HCT116 (cell line): ENCODE measurements at regions not wholly inside any gene's neighbourhood (a gene's known extent, or its start where the extent isn't known, plus 50 kb on each side); places are given as distances from the start of the nearest gene placed in this dataset.

ENCODE experiments used
- ATAC-seq: fragments of 200-7000 bp; cut with Tn5 transposase; 2 replicates; pipeline ENCODE4 v1.9.1; 2020; ENCODE audit warnings: mild to moderate bottlenecking, moderate library complexity
- BruUV-seq: library from RNA; stranded (reverse); fragments of 400-500 nt; replicated peaks from 2 replicates; lab custom pipeline; 2021; lab: Mats Ljungman, UMichigan
- CTCF ChIA-PET: fragments of 300-600 bp; sonication (Branson Sonifier 250); formaldehyde crosslinking; loops from one replicate; lab custom pipeline; 2021; ENCODE audit warnings: antibody characterized with exemption; lab: Charles Lee
- POLR2A ChIA-PET: fragments of 300-600, 350-600 bp; sonication (Branson Sonifier 250); formaldehyde crosslinking; loops from one replicate; lab custom pipeline; 2021; ENCODE audit warnings: antibody characterized with exemption; lab: Charles Lee
- RAD21 ChIA-PET, 2 experiments: fragments of 300-600 bp; sonication (Branson Sonifier 250); formaldehyde crosslinking; loops; one replicate each; lab custom pipeline; 2023; ENCODE audit warnings: low total read pairs in 2 of 2; ENCODE audit not compliant: uncharacterized antibody in 2 of 2, unreplicated experiment in 2 of 2, low non-redundant PET in 1 of 2; lab: Charles Lee
- DNase-seq: peaks from one replicate; pipeline ENCODE4 v3.0.0-alpha.2; 2010; ENCODE audit warnings: low read depth, low spot score
- H2AFZ ChIP-seq: fragments of 200-600 bp; shearing (Covaris generic), sonication (generic); 2 replicates; pipeline ENCODE4 v1.6.1; 2017; ENCODE audit warnings: low read depth, mixed run types, mixed read lengths, antibody characterized with exemption, low read length; ENCODE audit not compliant: poor library complexity, severe bottlenecking
- H3K27ac ChIP-seq: 2 replicates; pipeline ENCODE4 v1.5.1; 2012; ENCODE audit warnings: low read depth, low read length
- H3K27me3 ChIP-seq: fragments of 200-600 bp; sonication (generic); 2 replicates; pipeline ENCODE4 v1.6.1; 2016; ENCODE audit warnings: mixed run types, low read length, mixed read lengths; ENCODE audit not compliant: insufficient read depth
- H3K36me3 ChIP-seq, 2 experiments: fragments of 200-500 bp in 1 of 2; fragments of 200-600 bp in 1 of 2; sonication (Bioruptor generic) in 1 of 2; sonication (generic) in 1 of 2; 2 replicates each; pipeline versions ENCODE4 v1.5.1 to v1.6.1; 2014 to 2016; ENCODE audit warnings: low read length in 2 of 2, inconsistent platforms in 1 of 2, mixed read lengths in 1 of 2, mixed run types in 1 of 2; ENCODE audit not compliant: insufficient read depth in 2 of 2, control insufficient read depth in 1 of 2
- H3K4me1 ChIP-seq, 2 experiments: fragments of 200-600 bp in 1 of 2; sonication (generic) in 1 of 2; 2 replicates each; pipeline versions ENCODE4 v1.5.1 to v1.6.1; 2012 to 2017; ENCODE audit warnings: low read length in 2 of 2, inconsistent platforms in 1 of 2, mild to moderate bottlenecking in 1 of 2, mixed read lengths in 1 of 2, mixed run types in 1 of 2, moderate library complexity in 1 of 2; ENCODE audit not compliant: insufficient read depth in 2 of 2, control insufficient read depth in 1 of 2
- H3K4me2 ChIP-seq: fragments of 200-600 bp; sonication (generic); 2 replicates; pipeline ENCODE4 v1.6.1; 2017; ENCODE audit warnings: mixed run types, low read length, mixed read lengths
- H3K4me3 ChIP-seq, 2 experiments: fragments of 200-600 bp in 1 of 2; sonication (generic) in 1 of 2; replicated peaks in 1 of 2; 2 replicates each; pipeline ENCODE4 v1.5.1; 2011 to 2016; ENCODE audit warnings: low read length in 2 of 2, control low read depth in 1 of 2, low read depth in 1 of 2, mild to moderate bottlenecking in 1 of 2, mixed read lengths in 1 of 2, mixed run types in 1 of 2
- H3K79me2 ChIP-seq: fragments of 200-600 bp; sonication (generic); 2 replicates; pipeline ENCODE4 v1.6.1; 2017; ENCODE audit warnings: mild to moderate bottlenecking, mixed run types, low read length, moderate library complexity, mixed read lengths; ENCODE audit not compliant: insufficient read depth
- H3K9ac ChIP-seq: fragments of 200-600 bp; sonication (generic); 2 replicates; pipeline ENCODE4 v1.6.1; 2016; ENCODE audit warnings: low read length, mixed read lengths
- H3K9me2 ChIP-seq: fragments of 200-600 bp; sonication (generic), shearing (Covaris generic); 2 replicates; pipeline ENCODE4 v1.6.1; 2017; ENCODE audit warnings: mixed run types, mild to moderate bottlenecking, moderate library complexity; ENCODE audit not compliant: insufficient read depth
- H3K9me3 ChIP-seq, 2 experiments: fragments of 200-500 bp in 1 of 2; fragments of 200-600 bp in 1 of 2; sonication (Bioruptor generic) in 1 of 2; sonication (generic) in 1 of 2; 2 replicates each; pipeline ENCODE4 v1.6.1; 2014 to 2017; ENCODE audit warnings: low read length in 2 of 2, mixed read lengths in 2 of 2, inconsistent platforms in 1 of 2, low read depth in 1 of 2, mild to moderate bottlenecking in 1 of 2, mixed run types in 1 of 2, moderate library complexity in 1 of 2; ENCODE audit not compliant: control insufficient read depth in 1 of 2, insufficient read depth in 1 of 2
- H4K20me1 ChIP-seq: fragments of 200-600 bp; sonication (generic), shearing (Covaris generic); 2 replicates; pipeline ENCODE4 v1.6.1; 2017; ENCODE audit warnings: mixed run types, mild to moderate bottlenecking, moderate library complexity; ENCODE audit not compliant: insufficient read depth
- CBX3 ChIP-seq: IDR thresholded peaks from 2 replicates; pipeline ENCODE4 v1.6.1; 2012; ENCODE audit warnings: low read depth
- EGR1 ChIP-seq: IDR thresholded peaks from 2 replicates; pipeline ENCODE4 v1.6.1; 2012; ENCODE audit warnings: low read depth
- ELF1 ChIP-seq: IDR thresholded peaks from 2 replicates; pipeline ENCODE4 v1.6.1; 2012; ENCODE audit warnings: low read depth, borderline replicate concordance
- EZH2 ChIP-seq: fragments of 200-600 bp; sonication (generic); IDR thresholded peaks from 2 replicates; pipeline ENCODE4 v1.6.1; 2017; ENCODE audit warnings: antibody characterized with exemption, mixed run types
- EZH2phosphoT487 ChIP-seq: fragments of 200-600 bp; IDR thresholded peaks from 2 replicates; pipeline ENCODE4 v1.6.1; 2018; ENCODE audit warnings: antibody characterized with exemption, borderline replicate concordance
- FOSL1 ChIP-seq: IDR thresholded peaks from 2 replicates; pipeline ENCODE4 v1.6.1; 2012; ENCODE audit warnings: low read depth
- JUND ChIP-seq: IDR thresholded peaks from 2 replicates; pipeline ENCODE4 v1.6.1; 2012
- POLR2A ChIP-seq: IDR thresholded peaks from 2 replicates; pipeline ENCODE4 v1.7.0; 2011; ENCODE audit warnings: borderline replicate concordance; ENCODE audit not compliant: insufficient read depth, insufficient read length; ENCODE audit errors: extremely low read depth
- POLR2AphosphoS5 ChIP-seq: IDR thresholded peaks from 2 replicates; pipeline ENCODE4 v1.6.1; 2011; ENCODE audit warnings: mild to moderate bottlenecking, low read depth, low read length, moderate library complexity
- RAD21 ChIP-seq: IDR thresholded peaks from 2 replicates; pipeline ENCODE4 v1.6.1; 2012; ENCODE audit warnings: low read depth, mild to moderate bottlenecking
- SIN3A ChIP-seq: IDR thresholded peaks from 2 replicates; pipeline ENCODE4 v1.6.1; 2012; ENCODE audit warnings: low read depth
- SP1 ChIP-seq: IDR thresholded peaks from 2 replicates; pipeline ENCODE4 v1.6.1; 2012; ENCODE audit warnings: low read depth
- SRF ChIP-seq: IDR thresholded peaks from 2 replicates; pipeline ENCODE4 v1.6.1; 2012; ENCODE audit warnings: low read depth
- ZFX ChIP-seq: fragments of 450-650 bp; IDR thresholded peaks from 2 replicates; pipeline ENCODE4 v1.6.1; 2017
- ZNF274 ChIP-seq: fragments of 200-500 bp; sonication (Bioruptor generic); IDR thresholded peaks from 2 replicates; pipeline ENCODE4 v1.6.1; 2014; ENCODE audit warnings: mild to moderate bottlenecking, low read depth, low read length, inconsistent platforms
- intact Hi-C: fragments of 100-400 bp; cut with micrococcal nuclease; formaldehyde crosslinking; loops from 2 replicates; pipeline ENCODE4 v1.10.0; 2022
- TF ChIP-seq, protein P1 (sequence below): IDR thresholded peaks from 2 replicates; pipeline ENCODE4 v1.6.1; 2012
- TF ChIP-seq, protein P2 (sequence below): IDR thresholded peaks from 2 replicates; pipeline ENCODE4 v1.6.1; 2011; ENCODE audit warnings: mild to moderate bottlenecking, low read length, moderate library complexity; ENCODE audit not compliant: insufficient replicate concordance; ENCODE audit errors: extremely low read depth
- TF ChIP-seq, protein P3 (sequence below), 3 experiments: fragments of 200-600 bp in 1 of 3; sonication (generic) in 1 of 3; IDR thresholded peaks in 2 of 3; conservative IDR thresholded peaks in 1 of 3; 2 replicates each; pipeline ENCODE4 v1.5.1; 2012 to 2017; ENCODE audit warnings: low read depth in 2 of 3, low read length in 2 of 3, antibody characterized with exemption in 1 of 3, borderline replicate concordance in 1 of 3, control low read depth in 1 of 3, mild to moderate bottlenecking in 1 of 3, mixed read lengths in 1 of 3, mixed run types in 1 of 3, moderate library complexity in 1 of 3; ENCODE audit not compliant: insufficient read depth in 1 of 3
- TF ChIP-seq, protein P4 (sequence below): IDR thresholded peaks from 2 replicates; pipeline ENCODE4 v1.6.1; 2012

DNA sequence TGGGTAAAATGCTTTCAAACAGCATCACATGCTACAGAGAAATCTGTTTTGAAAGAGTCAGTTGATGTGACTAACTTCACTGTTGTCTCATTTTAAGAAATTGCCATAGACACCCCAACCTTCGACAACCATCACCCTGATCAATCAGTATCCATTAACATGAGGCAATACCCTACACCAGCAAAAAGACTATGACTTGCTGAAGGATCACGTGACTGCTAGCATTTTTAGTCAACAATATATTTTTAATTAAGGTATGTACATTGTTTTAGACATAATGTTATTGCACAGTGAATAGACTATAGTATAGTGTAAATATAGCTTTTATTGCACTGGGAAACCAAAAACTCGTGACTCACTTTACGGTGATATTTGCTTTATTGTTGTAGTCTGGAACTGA lies 200.0 kb upstream of the ARHGAP24 start:
- Histone ChIP-seq H3K4me1 (no peaks in the 10 kb centered on the region), H2AFZ (no peak overlapping the region), H3K9me2 (no peaks in the 10 kb centered on the region), H3K36me3 (no peaks in the 10 kb centered on the region), H3K4me3 (no peak overlapping the region), H3K27me3 (no peaks in the 10 kb centered on the region), H3K27ac (no peak overlapping the region), H3K9ac (no peak overlapping the region), H3K9me3 (no peaks in the 10 kb centered on the region), H3K4me2 (no peak overlapping the region), H4K20me1 (no peaks in the 10 kb centered on the region), H3K79me2 (no peaks in the 10 kb centered on the region)
- TF ChIP-seq, protein P1, sequence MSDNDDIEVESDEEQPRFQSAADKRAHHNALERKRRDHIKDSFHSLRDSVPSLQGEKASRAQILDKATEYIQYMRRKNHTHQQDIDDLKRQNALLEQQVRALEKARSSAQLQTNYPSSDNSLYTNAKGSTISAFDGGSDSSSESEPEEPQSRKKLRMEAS, result no peak
- TF ChIP-seq ZNF274 (no peak), JUND (no peak), CBX3 (no peak), EZH2 (no peak), POLR2A (no peak), SP1 (no peak), EGR1 (no peak)
- POLR2A ChIA-PET, result no interaction called here
- intact Hi-C loops, result no loop called here
- ATAC-seq (no peak), DNase-seq (no peak)
- CTCF ChIA-PET, result no interaction called here
- RAD21 ChIA-PET, result no interaction called here
- no TSS peak for BruUV-seq

DNA sequence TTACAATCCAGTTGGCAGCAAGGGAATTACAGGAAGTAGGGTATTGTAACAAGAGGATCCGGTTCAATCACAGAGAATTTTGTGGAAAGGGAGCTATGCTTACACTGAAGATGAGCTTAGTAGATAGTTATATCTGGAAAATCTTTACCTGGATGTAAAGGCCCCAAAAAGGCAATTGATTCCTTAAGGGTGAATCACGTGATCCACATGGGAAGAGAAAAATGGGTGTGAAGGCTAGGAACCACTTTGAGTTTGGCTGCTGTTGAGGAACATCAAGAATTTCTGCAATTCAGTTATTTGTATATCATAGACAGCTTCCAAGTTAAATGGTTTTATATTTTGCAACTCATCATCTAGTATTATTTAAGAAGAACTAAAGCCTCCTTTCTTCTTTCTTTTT lies 194.0 kb upstream of the ARHGAP24 start:
- intact Hi-C loops, result no loop called here
- Histone ChIP-seq H3K79me2 (no peaks in the 10 kb centered on the region), H4K20me1 (no peaks in the 10 kb centered on the region), H3K36me3 (no peaks in the 10 kb centered on the region), H3K27ac (no peak overlapping the region), H2AFZ (no peak overlapping the region), H3K4me3 (no peak overlapping the region), H3K4me2 (no peak overlapping the region), H3K9ac (no peak overlapping the region), H3K4me1 (no peaks in the 10 kb centered on the region), H3K27me3 (no peaks in the 10 kb centered on the region), H3K9me3 (no peaks in the 10 kb centered on the region), H3K9me2 (no peaks in the 10 kb centered on the region)
- ATAC-seq (no peak), DNase-seq (no peak)
- BruUV-seq, result no TSS peak
- ChIA-PET CTCF (no interaction called here), RAD21 (no interaction called here), POLR2A (no interaction called here)
- TF ChIP-seq, protein P1, result no peak
- TF ChIP-seq POLR2A (no peak), RAD21 (no peak), EZH2phosphoT487 (no peak), ELF1 (no peak), EZH2 (no peak), SIN3A (no peak), SRF (no peak), SP1 (no peak), EGR1 (no peak), JUND (no peak), POLR2AphosphoS5 (no peak), ZFX (no peak), FOSL1 (no peak)
- TF ChIP-seq, protein P2, sequence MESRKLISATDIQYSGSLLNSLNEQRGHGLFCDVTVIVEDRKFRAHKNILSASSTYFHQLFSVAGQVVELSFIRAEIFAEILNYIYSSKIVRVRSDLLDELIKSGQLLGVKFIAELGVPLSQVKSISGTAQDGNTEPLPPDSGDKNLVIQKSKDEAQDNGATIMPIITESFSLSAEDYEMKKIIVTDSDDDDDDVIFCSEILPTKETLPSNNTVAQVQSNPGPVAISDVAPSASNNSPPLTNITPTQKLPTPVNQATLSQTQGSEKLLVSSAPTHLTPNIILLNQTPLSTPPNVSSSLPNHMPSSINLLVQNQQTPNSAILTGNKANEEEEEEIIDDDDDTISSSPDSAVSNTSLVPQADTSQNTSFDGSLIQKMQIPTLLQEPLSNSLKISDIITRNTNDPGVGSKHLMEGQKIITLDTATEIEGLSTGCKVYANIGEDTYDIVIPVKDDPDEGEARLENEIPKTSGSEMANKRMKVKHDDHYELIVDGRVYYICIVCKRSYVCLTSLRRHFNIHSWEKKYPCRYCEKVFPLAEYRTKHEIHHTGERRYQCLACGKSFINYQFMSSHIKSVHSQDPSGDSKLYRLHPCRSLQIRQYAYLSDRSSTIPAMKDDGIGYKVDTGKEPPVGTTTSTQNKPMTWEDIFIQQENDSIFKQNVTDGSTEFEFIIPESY, result no peak
- TF ChIP-seq, protein P3, sequence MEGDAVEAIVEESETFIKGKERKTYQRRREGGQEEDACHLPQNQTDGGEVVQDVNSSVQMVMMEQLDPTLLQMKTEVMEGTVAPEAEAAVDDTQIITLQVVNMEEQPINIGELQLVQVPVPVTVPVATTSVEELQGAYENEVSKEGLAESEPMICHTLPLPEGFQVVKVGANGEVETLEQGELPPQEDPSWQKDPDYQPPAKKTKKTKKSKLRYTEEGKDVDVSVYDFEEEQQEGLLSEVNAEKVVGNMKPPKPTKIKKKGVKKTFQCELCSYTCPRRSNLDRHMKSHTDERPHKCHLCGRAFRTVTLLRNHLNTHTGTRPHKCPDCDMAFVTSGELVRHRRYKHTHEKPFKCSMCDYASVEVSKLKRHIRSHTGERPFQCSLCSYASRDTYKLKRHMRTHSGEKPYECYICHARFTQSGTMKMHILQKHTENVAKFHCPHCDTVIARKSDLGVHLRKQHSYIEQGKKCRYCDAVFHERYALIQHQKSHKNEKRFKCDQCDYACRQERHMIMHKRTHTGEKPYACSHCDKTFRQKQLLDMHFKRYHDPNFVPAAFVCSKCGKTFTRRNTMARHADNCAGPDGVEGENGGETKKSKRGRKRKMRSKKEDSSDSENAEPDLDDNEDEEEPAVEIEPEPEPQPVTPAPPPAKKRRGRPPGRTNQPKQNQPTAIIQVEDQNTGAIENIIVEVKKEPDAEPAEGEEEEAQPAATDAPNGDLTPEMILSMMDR (IDR thresholded peaks at IDR 0.05 in 2 of 3, conservative IDR thresholded peaks at IDR 0.05 in 1 of 3; ENCODE audit: borderline replicate concordance in 1 of 3, insufficient read depth in 1 of 3, low read depth in 2 of 3, low read length in 2 of 3), result no peak
- TF ChIP-seq, protein P4, sequence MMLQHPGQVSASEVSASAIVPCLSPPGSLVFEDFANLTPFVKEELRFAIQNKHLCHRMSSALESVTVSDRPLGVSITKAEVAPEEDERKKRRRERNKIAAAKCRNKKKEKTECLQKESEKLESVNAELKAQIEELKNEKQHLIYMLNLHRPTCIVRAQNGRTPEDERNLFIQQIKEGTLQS, result no peak
